ENCODE measurements at regions not wholly inside any gene's neighbourhood (a gene's known extent, or its start where the extent isn't known, plus 50 kb on each side); places are given as distances from the start of the nearest gene placed in this dataset.
"Not testable (repeated sequence)": the region's sequence is repeated elsewhere in the genome, so short reads cannot be mapped to it uniquely, and the experiment has no call there.

GRCh38 chr1:173367136-173367535 lies 110.0 kb upstream of the PRDX6 start:
- intact Hi-C loops (cut with DNase I) = no loop called here
- H3K27me3 ChIP-seq = no peaks in the 10 kb centered on the region
- H3K4me1 ChIP-seq (replicated peaks in 1 of 2) = no peaks in the 10 kb centered on the region
- TF ChIP-seq POLR2A (IDR thresholded peaks at IDR 0.05) (no peak), CTCF (IDR thresholded peaks at IDR 0.05) (no peak)
- no peaks in the 10 kb centered on the region for H3K9me3 ChIP-seq (replicated peaks in 1 of 3)
- no peak for DNase-seq
- 87 to 91% (median 90%) methylated on average over 6 of the region's 6 CpGs for WGBS, 4 donors
- H3K4me3 ChIP-seq = no peak overlapping the region
- no peak overlapping the region for H3K27ac ChIP-seq
- no peaks in the 10 kb centered on the region for H3K36me3 ChIP-seq (replicated peaks in 1 of 2)

GRCh38 chr1:173370586-173370985 lies 106.5 kb upstream of the PRDX6 start:
- H3K4me3 ChIP-seq; intact Hi-C loops (cut with DNase I): not testable (repeated sequence)

GRCh38 chr1:173376065-173376464 lies 101.1 kb upstream of the PRDX6 start:
- 88 to 100% (median 90%) methylated on average over 1 of the region's 1 CpG for WGBS, 4 donors
- H3K27ac ChIP-seq; H3K4me3 ChIP-seq; H3K36me3 ChIP-seq (replicated peaks in 1 of 2); H3K9me3 ChIP-seq (replicated peaks in 1 of 3); H3K27me3 ChIP-seq; intact Hi-C loops (cut with DNase I); DNase-seq; H3K4me1 ChIP-seq (replicated peaks in 1 of 2): not testable (repeated sequence)

More at GRCh38 chr1:173370586-173370985, 106.5 kb upstream of the PRDX6 start:
- not testable (repeated sequence) for H3K4me1 ChIP-seq (replicated peaks in 1 of 2); H3K27ac ChIP-seq; DNase-seq; H3K9me3 ChIP-seq (replicated peaks in 1 of 3); H3K36me3 ChIP-seq (replicated peaks in 1 of 2); H3K27me3 ChIP-seq
- 74 to 91% (median 83%) methylated on average over 2 to 3 of the region's 3 CpGs for WGBS, 4 donors

GRCh38 chr1:173377266-173377665 lies 99.9 kb upstream of the PRDX6 start:
- H3K4me1 ChIP-seq (replicated peaks in 1 of 2) = no peaks in the 10 kb centered on the region
- H3K9me3 ChIP-seq (replicated peaks in 1 of 3) = no peaks in the 10 kb centered on the region
- no peak overlapping the region for H3K4me3 ChIP-seq
- TF ChIP-seq POLR2A (IDR thresholded peaks at IDR 0.05) (no peak), CTCF (IDR thresholded peaks at IDR 0.05) (no peak)
- 92 to 96% (median 93%) methylated on average over 13 of the region's 13 CpGs for WGBS, 4 donors
- H3K27ac ChIP-seq = no peak overlapping the region
- no peaks in the 10 kb centered on the region for H3K36me3 ChIP-seq (replicated peaks in 1 of 2)
- intact Hi-C loops (cut with DNase I) = no loop called here
- H3K27me3 ChIP-seq = no peaks in the 10 kb centered on the region
- DNase-seq = no peak

- no peaks in the 10 kb centered on the region for H3K4me1 ChIP-seq (replicated peaks in 1 of 2)
- TF ChIP-seq POLR2A (IDR thresholded peaks at IDR 0.05) (no peak), CTCF (IDR thresholded peaks at IDR 0.05) (no peak)
- no peak overlapping the region for H3K27ac ChIP-seq
- DNase-seq = no peak
- H3K27me3 ChIP-seq = no peaks in the 10 kb centered on the region
- H3K4me3 ChIP-seq = no peak overlapping the region
- intact Hi-C loops (cut with DNase I) = no loop called here
- no peaks in the 10 kb centered on the region for H3K36me3 ChIP-seq (replicated peaks in 1 of 2)
- no peaks in the 10 kb centered on the region for H3K9me3 ChIP-seq (replicated peaks in 1 of 3)
- WGBS, 4 donors = 81 to 95% (median 89%) methylated on average over 1 of the region's 1 CpG
Observed at GRCh38 chr1:173383351-173383750, 93.8 kb upstream of the PRDX6 start.

Measured in adrenal gland (tissue), 9 donors.